ENCODE measurements at regions not wholly inside any gene's neighbourhood (a gene's known extent, or its start where the extent isn't known, plus 50 kb on each side); places are given as distances from the start of the nearest gene placed in this dataset.

DNA sequence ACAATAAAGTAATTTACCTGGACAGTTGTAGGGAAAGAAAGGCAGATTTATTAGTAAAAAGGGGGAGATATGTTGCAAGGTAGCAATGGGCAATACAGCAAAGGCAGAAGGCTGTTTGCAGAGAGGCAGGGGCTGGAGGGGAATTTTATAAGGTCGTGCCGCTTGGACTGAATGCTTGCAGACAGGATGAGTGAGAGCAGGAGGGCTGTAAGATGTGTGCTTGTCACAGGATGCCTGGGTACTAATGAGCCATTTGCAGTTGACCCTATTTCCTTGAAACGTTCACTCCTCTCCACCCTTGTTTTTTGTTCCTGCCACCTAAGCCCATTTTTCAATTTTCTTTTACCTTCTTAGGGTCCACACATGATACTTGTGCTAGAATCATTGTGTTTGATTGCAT is 214.7 kb downstream of the TRAM1L1 start:
- H3K9me3 ChIP-seq (ENCODE audit: low read depth, low read length) = no peaks in the 10 kb centered on the region
- no peaks in the 10 kb centered on the region for H3K27me3 ChIP-seq (ENCODE audit: insufficient read depth, low read length)
- no peaks in the 10 kb centered on the region for H4K20me1 ChIP-seq (ENCODE audit: insufficient read depth, low read length)
- H3K4me1 ChIP-seq (ENCODE audit: insufficient read depth, low read length) = no peaks in the 10 kb centered on the region
- no peak overlapping the region for H2AFZ ChIP-seq (ENCODE audit: low read length)
- no peaks in the 10 kb centered on the region for H3K79me2 ChIP-seq (ENCODE audit: insufficient read depth, low read length)
- no peaks in the 10 kb centered on the region for H3K36me3 ChIP-seq (ENCODE audit: insufficient read depth, low read length)
- TF ChIP-seq, protein P1, sequence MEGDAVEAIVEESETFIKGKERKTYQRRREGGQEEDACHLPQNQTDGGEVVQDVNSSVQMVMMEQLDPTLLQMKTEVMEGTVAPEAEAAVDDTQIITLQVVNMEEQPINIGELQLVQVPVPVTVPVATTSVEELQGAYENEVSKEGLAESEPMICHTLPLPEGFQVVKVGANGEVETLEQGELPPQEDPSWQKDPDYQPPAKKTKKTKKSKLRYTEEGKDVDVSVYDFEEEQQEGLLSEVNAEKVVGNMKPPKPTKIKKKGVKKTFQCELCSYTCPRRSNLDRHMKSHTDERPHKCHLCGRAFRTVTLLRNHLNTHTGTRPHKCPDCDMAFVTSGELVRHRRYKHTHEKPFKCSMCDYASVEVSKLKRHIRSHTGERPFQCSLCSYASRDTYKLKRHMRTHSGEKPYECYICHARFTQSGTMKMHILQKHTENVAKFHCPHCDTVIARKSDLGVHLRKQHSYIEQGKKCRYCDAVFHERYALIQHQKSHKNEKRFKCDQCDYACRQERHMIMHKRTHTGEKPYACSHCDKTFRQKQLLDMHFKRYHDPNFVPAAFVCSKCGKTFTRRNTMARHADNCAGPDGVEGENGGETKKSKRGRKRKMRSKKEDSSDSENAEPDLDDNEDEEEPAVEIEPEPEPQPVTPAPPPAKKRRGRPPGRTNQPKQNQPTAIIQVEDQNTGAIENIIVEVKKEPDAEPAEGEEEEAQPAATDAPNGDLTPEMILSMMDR (IDR thresholded peaks at IDR 0.05; ENCODE audit: extremely low read depth, low read depth, low read length) = no peak
- H3K4me3 ChIP-seq (ENCODE audit: insufficient read depth, low read length) = no peak overlapping the region
- no peak for DNase-seq (ENCODE audit: insufficient read length, low spot score, missing footprints)
- no peak overlapping the region for H3K27ac ChIP-seq (ENCODE audit: low read depth, low read length)
- H3K4me2 ChIP-seq (ENCODE audit: insufficient read depth, low read length) = no peak overlapping the region

DNA sequence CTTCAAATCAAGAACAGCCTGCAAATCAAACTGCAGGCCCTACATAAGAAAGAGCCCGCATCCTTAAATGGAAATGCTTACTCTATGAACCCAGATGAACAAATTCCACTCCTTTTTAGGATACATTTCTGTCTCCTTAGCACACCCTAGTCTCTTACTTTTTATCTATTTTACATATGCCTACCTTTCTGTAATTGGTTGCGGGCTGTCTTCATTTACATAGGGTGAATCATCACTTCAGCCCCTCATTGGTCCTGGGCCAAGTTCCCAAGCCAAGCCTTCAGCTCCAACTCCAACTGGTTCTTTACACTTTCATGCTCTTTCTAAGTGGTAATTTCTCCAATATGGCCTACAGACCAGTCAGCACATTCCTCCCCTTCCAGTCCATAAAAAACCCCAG is 219.3 kb downstream of the TRAM1L1 start:
- Histone ChIP-seq H3K27me3 (ENCODE audit: insufficient read depth, low read length) (no peaks in the 10 kb centered on the region), H4K20me1 (ENCODE audit: insufficient read depth, low read length) (no peaks in the 10 kb centered on the region), H3K27ac (ENCODE audit: low read depth, low read length) (no peak overlapping the region), H3K4me2 (ENCODE audit: insufficient read depth, low read length) (no peak overlapping the region), H3K9me3 (ENCODE audit: low read depth, low read length) (no peaks in the 10 kb centered on the region), H3K36me3 (ENCODE audit: insufficient read depth, low read length) (no peaks in the 10 kb centered on the region), H2AFZ (ENCODE audit: low read length) (no peak overlapping the region), H3K4me3 (ENCODE audit: insufficient read depth, low read length) (no peak overlapping the region), H3K4me1 (ENCODE audit: insufficient read depth, low read length) (no peaks in the 10 kb centered on the region), H3K79me2 (ENCODE audit: insufficient read depth, low read length) (no peaks in the 10 kb centered on the region)
- TF ChIP-seq, protein P1 (IDR thresholded peaks at IDR 0.05; ENCODE audit: extremely low read depth, low read depth, low read length) = no peak
- DNase-seq (ENCODE audit: insufficient read length, low spot score, missing footprints) = no peak

DNA sequence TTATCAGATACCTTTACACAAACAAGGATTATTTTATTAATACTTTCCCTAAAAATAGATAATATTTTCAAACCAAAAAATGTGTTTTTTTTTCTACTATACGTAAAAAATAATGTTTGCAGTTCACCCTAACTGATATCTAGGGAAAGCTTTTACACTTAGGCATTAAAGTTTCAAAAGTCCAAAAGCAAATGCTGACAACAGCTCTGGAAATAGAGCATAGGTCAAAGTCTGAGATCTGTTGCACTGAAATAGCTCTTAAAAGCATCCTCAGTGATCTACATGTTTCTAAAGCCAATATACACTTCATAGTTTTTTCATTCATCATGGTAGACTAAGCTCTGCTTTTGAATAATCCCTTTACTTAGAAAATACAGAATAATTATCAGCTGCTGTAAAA is 222.8 kb downstream of the TRAM1L1 start:
- H3K4me2 ChIP-seq (ENCODE audit: insufficient read depth, low read length) = no peak overlapping the region
- DNase-seq (ENCODE audit: insufficient read length, low spot score, missing footprints) = no peak
- no peaks in the 10 kb centered on the region for H3K36me3 ChIP-seq (ENCODE audit: insufficient read depth, low read length)
- no peaks in the 10 kb centered on the region for H3K79me2 ChIP-seq (ENCODE audit: insufficient read depth, low read length)
- no peak overlapping the region for H2AFZ ChIP-seq (ENCODE audit: low read length)
- no peak overlapping the region for H3K4me3 ChIP-seq (ENCODE audit: insufficient read depth, low read length)
- no peaks in the 10 kb centered on the region for H3K9me3 ChIP-seq (ENCODE audit: low read depth, low read length)
- no peaks in the 10 kb centered on the region for H3K4me1 ChIP-seq (ENCODE audit: insufficient read depth, low read length)
- no peak overlapping the region for H3K27ac ChIP-seq (ENCODE audit: low read depth, low read length)
- H4K20me1 ChIP-seq (ENCODE audit: insufficient read depth, low read length) = no peaks in the 10 kb centered on the region
- no peaks in the 10 kb centered on the region for H3K27me3 ChIP-seq (ENCODE audit: insufficient read depth, low read length)
- TF ChIP-seq, protein P1 (IDR thresholded peaks at IDR 0.05; ENCODE audit: extremely low read depth, low read depth, low read length) = no peak

DNA sequence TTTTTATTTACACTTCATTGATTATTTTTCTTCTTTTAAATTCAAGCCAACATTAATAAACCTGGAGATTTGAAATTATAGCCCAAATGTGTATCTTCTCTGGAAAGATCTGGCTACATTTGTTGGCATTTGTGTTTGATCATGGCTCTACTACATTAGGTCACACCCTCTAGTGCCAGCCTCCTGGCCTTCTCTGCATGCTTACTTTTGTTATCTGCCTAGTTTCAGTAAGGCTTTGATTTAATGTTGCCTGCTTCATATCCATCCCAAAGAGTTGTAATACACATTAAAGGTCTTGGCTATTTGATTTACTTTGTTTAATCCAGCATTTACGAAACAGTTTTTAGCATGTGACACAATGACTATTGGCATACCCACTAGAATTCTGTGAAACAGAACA is 224.5 kb downstream of the TRAM1L1 start:
- Histone ChIP-seq H3K36me3 (ENCODE audit: insufficient read depth, low read length) (no peaks in the 10 kb centered on the region), H4K20me1 (ENCODE audit: insufficient read depth, low read length) (no peaks in the 10 kb centered on the region), H3K27ac (ENCODE audit: low read depth, low read length) (no peak overlapping the region), H3K79me2 (ENCODE audit: insufficient read depth, low read length) (no peaks in the 10 kb centered on the region), H3K4me2 (ENCODE audit: insufficient read depth, low read length) (no peak overlapping the region), H3K9me3 (ENCODE audit: low read depth, low read length) (no peaks in the 10 kb centered on the region), H2AFZ (ENCODE audit: low read length) (no peak overlapping the region), H3K27me3 (ENCODE audit: insufficient read depth, low read length) (no peaks in the 10 kb centered on the region), H3K4me3 (ENCODE audit: insufficient read depth, low read length) (no peak overlapping the region), H3K4me1 (ENCODE audit: insufficient read depth, low read length) (no peaks in the 10 kb centered on the region)
- TF ChIP-seq, protein P1 (IDR thresholded peaks at IDR 0.05; ENCODE audit: extremely low read depth, low read depth, low read length) = no peak
- DNase-seq (ENCODE audit: insufficient read length, low spot score, missing footprints) = no peak

Data from osteoblast (primary cell).